Endothelial cell of hepatic sinusoid (primary cell): ENCODE measurements at regions not wholly inside any gene's neighbourhood (a gene's known extent, or its start where the extent isn't known, plus 50 kb on each side); places are given as distances from the start of the nearest gene placed in this dataset.

ENCODE experiments used
- in situ Hi-C: cut with HindIII; loops from 2 replicates; pipeline ENCODE4 v1.10.0; 2017; ENCODE audit warnings: low sequenced_read_pairs

DNA sequence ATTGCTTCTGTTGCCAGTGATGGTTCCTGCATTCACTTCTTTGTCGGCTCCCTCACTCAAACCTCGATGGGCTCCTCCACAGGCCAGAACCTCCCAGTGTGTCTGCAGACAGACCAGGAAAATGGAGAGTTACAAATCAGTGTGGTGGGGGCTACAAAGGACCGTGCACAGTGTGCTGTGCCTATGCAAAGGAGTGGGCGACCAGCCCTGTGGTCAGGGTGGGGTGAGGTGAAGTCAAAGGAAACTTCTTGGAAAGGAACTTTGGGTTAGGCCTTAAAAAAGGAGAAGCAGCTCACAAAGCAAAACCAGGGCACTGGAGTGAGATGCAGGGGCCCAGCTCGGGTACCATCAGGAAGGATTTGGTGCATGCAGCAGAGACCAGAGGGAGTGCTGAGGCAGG lies 304.3 kb upstream of the ZMIZ1 start:
- in situ Hi-C loops, result no loop called here

- in situ Hi-C loops, result no loop called here
These were observed 303.8 kb upstream of the ZMIZ1 start for GRCh38 chr10:78764846-78765430.

GRCh38 chr10:78765726-78766335 lies 302.9 kb upstream of the ZMIZ1 start:
- in situ Hi-C loops, result no loop called here

DNA sequence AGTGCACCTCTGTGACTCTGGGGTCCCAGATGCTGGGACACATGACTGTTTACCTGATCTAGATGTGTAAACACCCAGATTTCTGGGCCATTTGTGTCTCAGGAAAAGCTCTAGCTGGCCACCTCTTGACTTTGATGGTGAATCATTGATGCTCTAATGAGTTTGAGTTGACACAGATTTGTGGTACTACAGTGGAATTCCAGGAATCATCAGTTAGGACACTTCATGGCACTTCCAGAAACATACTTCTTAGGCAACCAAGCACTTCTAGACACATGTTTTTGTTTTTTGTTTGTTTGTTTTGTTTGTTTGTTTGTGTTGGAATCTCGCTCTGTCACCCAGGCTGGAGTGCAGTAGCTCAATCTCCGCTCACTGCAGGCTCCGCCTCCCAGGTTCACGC lies 302.2 kb upstream of the ZMIZ1 start:
- in situ Hi-C loops, result no loop called here

- in situ Hi-C loops, result no loop called here
These were observed 300.5 kb upstream of the ZMIZ1 start for GRCh38 chr10:78768041-78768835.

DNA sequence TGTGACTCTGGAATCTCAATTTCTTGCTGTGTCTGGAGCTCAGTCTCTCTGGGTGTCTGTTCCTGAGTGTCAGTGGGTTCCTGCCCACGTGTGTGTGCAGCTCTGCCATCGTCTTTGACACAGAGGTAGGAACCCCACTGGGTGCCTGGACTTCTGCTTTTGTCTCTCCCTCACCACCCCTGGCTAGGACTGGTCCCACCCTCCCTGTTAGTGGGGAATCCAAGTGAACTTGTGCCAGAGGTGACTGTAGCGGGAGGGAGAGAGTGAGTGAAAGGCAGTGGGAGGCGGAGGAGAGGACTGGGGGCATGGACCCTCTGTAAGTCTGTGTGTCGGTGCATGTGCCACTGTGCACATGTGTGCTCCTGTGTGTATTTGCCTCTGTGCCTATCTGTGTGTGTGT lies 299.9 kb upstream of the ZMIZ1 start:
- in situ Hi-C loops, result no loop called here

DNA sequence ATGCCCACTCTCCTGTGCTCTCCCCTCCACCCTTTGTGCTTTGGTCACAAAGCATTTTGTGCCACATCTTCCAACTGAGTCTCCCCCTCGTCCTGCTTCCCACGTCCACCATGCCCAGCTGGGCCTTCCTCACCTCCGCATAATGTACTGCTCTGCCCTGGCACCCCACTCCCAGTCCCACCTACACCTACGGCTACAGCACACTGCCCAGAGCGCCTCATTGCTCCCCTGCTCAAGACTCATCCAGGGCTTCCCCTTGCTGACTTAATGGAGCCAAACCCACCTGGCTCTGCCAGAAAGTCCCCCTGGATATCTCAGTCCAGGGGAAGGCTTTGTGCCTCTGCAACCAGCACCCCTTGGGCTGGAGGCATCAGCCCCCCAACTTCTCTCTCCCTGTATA lies 299.2 kb upstream of the ZMIZ1 start:
- in situ Hi-C loops, result no loop called here

DNA sequence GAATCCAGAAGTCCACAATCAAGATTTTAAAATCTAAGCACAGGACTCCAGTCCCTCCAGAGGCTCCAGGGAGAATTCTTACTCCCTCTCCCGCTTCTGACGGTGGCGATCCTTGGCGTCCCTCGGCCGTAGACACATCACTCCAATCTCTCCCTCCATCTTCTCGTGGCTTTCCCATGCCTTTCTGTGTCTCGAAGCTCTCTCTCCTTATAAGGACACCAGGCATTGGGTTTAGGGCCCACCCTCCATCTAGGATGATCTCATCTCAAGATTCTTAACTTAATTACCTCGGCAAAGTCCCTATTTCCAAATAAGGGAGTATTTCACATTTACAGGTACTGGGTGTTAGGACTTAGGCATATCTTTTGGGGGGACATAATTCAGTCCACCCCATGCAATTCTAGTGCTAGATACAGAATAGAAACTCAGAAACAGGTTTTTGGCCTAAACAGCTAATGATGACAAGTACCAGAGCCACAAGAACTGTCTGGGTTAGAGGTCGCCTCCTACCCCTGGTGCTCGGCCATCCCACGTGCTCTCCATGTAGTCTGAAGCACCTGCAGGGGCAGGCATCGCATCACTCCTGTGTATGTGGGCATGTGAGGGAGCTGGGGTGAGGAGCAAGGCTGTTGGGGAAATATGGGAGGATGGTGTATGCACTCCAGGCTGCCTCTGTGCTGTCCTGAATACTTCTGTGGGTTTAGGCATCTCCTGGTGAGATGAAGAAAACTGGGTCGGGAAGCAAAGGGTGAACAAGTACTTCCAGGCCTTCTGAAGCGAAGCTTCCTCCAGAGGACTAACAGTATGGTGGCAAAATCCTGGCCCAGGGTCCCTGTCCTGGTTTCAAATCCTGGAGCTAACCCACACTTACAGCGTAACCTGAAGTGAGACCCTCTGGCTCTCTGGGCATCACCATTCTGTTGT lies 298.3 kb upstream of the ZMIZ1 start:
- in situ Hi-C loops, result no loop called here

DNA sequence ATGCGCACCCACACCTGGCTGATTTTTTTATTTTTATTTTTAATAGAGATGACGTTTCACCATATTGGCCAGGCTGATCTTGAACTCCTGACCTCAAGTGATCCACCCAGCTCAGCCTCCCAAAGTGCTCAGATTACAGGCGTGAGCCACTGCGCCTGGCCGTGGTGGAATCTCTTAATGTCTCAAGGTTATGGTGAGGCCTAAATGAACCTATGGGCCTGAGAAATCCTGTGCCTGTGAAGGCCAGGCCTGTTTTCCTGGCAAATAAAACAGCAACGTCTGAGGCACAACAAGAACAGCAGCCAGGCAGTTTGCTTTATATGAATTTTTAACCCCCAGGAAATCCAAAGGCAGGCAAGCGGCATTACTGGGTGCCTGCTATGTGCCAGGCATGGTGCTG lies 297.5 kb upstream of the ZMIZ1 start:
- in situ Hi-C loops, result no loop called here

DNA sequence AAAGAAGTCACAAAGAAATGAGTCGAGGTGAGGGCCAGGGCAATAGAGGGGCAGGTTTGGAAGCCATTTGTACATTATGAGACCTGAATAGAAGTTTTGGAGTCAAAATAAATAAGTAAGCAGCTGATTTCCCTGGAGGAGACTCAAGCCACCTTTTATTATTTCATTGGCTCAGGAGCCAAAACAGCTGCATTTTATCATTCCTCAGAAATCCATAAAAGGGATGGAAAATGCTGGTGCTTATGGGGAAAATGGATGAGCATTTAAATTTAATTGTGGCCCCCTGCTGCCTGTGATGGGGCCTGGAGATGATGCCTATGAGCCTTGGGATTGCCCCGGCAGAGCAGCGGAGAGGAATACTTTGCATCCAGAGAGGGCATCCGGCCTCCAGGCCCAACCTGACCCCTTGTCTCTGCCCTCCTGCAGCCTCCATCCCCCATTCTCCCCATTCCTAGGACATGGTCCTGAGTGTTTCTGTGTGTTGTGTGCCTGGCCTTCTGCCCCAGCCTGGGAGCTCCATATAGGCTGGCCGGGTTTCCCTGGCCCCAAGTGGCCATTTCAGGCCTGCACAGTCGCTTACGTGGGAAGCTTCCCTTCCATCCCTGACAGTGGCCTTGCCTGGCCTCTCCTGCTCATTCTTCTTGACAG lies 296.8 kb upstream of the ZMIZ1 start:
- in situ Hi-C loops, result no loop called here

DNA sequence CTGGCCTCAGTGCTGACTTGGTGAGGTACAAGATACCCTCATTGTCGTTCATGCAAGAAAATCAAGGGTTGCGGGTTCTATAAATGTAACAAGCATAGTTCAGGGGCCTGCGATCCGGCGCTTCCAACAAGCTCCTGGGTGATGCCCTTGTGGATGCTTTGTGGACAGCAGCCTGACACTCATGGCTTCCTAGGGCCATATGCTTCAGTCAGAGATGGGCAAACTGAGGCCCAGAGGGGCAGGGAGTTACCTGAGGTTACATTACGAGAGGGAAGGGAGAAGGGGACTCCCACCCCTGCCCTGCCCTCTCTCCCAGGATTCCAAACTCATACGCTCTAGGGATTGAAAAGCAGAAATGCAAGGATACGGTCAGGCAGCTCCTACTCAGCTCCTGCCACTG lies 296.3 kb upstream of the ZMIZ1 start:
- in situ Hi-C loops, result no loop called here

GRCh38 chr10:78772986-78773530 lies 295.7 kb upstream of the ZMIZ1 start:
- in situ Hi-C loops, result no loop called here

- in situ Hi-C loops, result no loop called here
These were observed 294.2 kb upstream of the ZMIZ1 start for GRCh38 chr10:78774614-78774998.

DNA sequence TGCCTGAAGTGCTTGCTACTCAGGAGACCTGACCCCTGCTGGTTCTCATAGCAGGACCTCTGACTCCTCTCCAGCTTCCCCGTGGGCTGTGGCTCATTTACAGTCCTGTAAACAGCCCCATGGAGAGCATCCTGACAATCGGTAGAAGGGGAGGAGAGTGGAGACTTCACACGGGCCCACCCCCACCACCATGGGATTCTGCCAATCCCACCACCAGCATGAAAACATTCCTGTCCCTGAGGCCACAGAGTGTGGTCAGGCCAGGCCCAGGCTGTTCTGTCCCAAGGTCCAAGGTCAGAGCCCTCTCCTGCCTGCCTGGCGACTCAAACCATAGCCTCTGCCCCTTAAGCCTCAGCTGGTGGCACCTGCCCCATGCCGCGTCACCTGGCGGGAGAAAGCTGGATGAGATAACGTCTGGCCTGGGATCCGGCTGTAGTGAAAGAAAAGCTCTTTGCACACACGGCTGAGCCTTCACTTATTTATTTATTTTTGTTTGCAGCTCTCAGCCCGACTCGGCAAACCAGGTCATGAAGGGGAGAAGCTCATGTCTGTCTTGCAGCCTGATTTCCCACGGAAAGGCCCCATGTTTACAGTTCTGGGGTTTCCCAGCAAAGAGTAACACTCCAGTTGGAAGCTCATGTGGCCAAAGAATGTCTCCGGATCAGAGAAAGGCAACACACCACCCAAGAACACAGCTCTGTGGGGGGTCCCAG lies 293.6 kb upstream of the ZMIZ1 start:
- in situ Hi-C loops, result no loop called here

- in situ Hi-C loops, result no loop called here
These were observed 292.9 kb upstream of the ZMIZ1 start for GRCh38 chr10:78775891-78776290.

GRCh38 chr10:78776756-78777155 lies 292.0 kb upstream of the ZMIZ1 start:
- in situ Hi-C loops, result no loop called here

DNA sequence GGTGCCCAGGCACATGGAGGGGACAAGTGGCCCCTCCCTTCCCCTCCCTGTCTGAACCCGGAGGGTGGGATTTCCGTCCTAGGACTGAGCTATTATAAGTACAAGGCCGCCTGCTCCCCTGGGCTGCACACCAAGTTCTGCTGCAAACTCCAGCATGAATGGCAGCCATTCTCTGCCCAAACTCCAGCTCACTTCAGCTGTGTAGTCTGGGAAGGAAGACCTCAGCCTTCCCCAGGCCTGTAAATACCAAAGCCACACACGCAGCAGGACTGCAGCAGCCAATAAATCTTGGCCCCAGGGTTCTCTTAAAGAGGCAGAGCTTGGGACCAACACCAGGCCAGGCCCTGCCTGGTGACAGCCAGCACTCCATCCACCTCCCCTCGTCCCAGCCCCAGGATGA lies 291.3 kb upstream of the ZMIZ1 start:
- in situ Hi-C loops, result no loop called here

DNA sequence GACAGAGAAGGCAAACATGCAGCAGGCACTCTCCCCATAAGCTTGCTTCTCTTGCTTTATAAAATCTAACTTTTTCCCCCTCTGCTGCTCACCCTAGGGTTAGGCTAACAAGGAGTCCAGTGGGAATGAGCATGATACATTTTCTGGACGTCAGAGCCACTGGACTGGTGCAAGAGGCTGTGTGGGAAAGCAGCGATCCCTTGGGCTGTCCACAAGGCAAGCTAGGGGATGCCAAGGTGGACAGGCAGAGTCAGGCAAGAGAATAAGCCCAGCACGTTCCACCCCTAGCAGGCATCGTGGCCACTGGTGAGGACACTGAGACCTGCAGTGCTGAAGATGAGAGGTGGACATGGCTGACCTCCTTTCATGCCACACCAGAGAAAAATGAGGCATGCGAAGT lies 290.9 kb upstream of the ZMIZ1 start:
- in situ Hi-C loops, result no loop called here

- in situ Hi-C loops, result no loop called here
These were observed 290.1 kb upstream of the ZMIZ1 start for GRCh38 chr10:78778444-78779338.
